HEK293 (cell line): ENCODE measurements at regions not wholly inside any gene's neighbourhood (a gene's known extent, or its start where the extent isn't known, plus 50 kb on each side); places are given as distances from the start of the nearest gene placed in this dataset.

Experiments
- CTCF ChIA-PET: fragments of 350-600 bp; formaldehyde crosslinking; extraction: SDS; loops from one replicate; lab custom pipeline; 2021; ENCODE audit warnings: antibody characterized with exemption; lab: Yijun Ruan, JAX
- POLR2A ChIA-PET: fragments of 300-600 bp; formaldehyde crosslinking; extraction: SDS; loops from one replicate; lab custom pipeline; 2020; ENCODE audit warnings: antibody characterized with exemption, inconsistent platforms; lab: Yijun Ruan, JAX
- H3K27ac ChIP-seq: fragments of 200-500 bp; sonication (Bioruptor generic); 2 replicates; pipeline ENCODE4 v1.5.1; 2014; ENCODE audit warnings: low read depth, low read length, control low read depth, inconsistent platforms; ENCODE audit errors: extremely low read depth
- H3K36me3 ChIP-seq, 2 experiments: fragments of 200-500 bp in 1 of 2; sonication (Bioruptor generic) in 1 of 2; 1 replicate in 1 of 2; 2 replicates in 1 of 2; pipeline ENCODE4 v1.5.1; 2014 to 2017; ENCODE audit warnings: inconsistent platforms in 2 of 2, low read length in 2 of 2; ENCODE audit not compliant: control insufficient read depth in 2 of 2, insufficient read depth in 1 of 2
- H3K4me1 ChIP-seq: fragments of 200-500 bp; sonication (Bioruptor generic); 2 replicates; pipeline ENCODE4 v1.5.1; 2014; ENCODE audit warnings: mild to moderate bottlenecking, low read length, inconsistent platforms; ENCODE audit not compliant: control insufficient read depth, insufficient read depth
- H3K4me3 ChIP-seq: 2 replicates; pipeline ENCODE4 v1.5.1; 2011; ENCODE audit warnings: low read depth, mild to moderate bottlenecking, control low read depth, low read length, moderate library complexity
- H3K9me3 ChIP-seq: fragments of 200-500 bp; sonication (Bioruptor generic); 2 replicates; pipeline ENCODE4 v1.5.1; 2014; ENCODE audit warnings: low read depth, low read length, inconsistent platforms; ENCODE audit not compliant: control insufficient read depth, insufficient read depth
- CTCF ChIP-seq: fragments of 450-650 bp; formaldehyde crosslinking; IDR thresholded peaks from 2 replicates; pipeline ENCODE4 v1.5.1; 2016; ENCODE audit warnings: missing biosample characterization, missing genetic modification characterization
- EGR2 ChIP-seq: fragments of 450-650 bp; formaldehyde crosslinking; IDR thresholded peaks from 2 replicates; pipeline ENCODE4 v1.5.1; 2016; ENCODE audit warnings: low read depth, missing biosample characterization, missing genetic modification characterization
- HOXD13 ChIP-seq: sonication (generic); formaldehyde crosslinking; IDR thresholded peaks from 2 replicates; pipeline ENCODE4 v1.8.0; 2022; ENCODE audit warnings: missing genetic modification reagents, borderline replicate concordance
- KLF1 ChIP-seq: fragments of 450-650 bp; formaldehyde crosslinking; IDR thresholded peaks from 2 replicates; pipeline ENCODE4 v1.5.1; 2016; ENCODE audit warnings: missing biosample characterization, missing genetic modification characterization
- SETDB1 ChIP-seq: IDR thresholded peaks from one replicate; pipeline ENCODE4 v1.6.1; 2017; ENCODE audit warnings: mild to moderate bottlenecking, low read length, moderate library complexity, mixed read lengths; ENCODE audit not compliant: insufficient read length
- ZBTB7A ChIP-seq: fragments of 450-650 bp; formaldehyde crosslinking; IDR thresholded peaks from 2 replicates; pipeline ENCODE4 v1.5.1; 2016; ENCODE audit warnings: low read depth, missing biosample characterization, missing genetic modification characterization
- ZFP41 ChIP-seq: fragments of 450-650 bp; formaldehyde crosslinking; IDR thresholded peaks from 2 replicates; pipeline ENCODE4 v1.5.1; 2016; ENCODE audit warnings: missing biosample characterization, missing genetic modification characterization, borderline replicate concordance
- ZNF2 ChIP-seq: fragments of 450-650 bp; formaldehyde crosslinking; IDR thresholded peaks from 2 replicates; pipeline ENCODE4 v1.5.1; 2016; ENCODE audit warnings: missing biosample characterization, missing genetic modification characterization
- ZNF202 ChIP-seq: fragments of 450-650 bp; formaldehyde crosslinking; IDR thresholded peaks from 2 replicates; pipeline ENCODE4 v1.5.1; 2016; ENCODE audit warnings: missing biosample characterization, missing genetic modification characterization, borderline replicate concordance
- ZNF280D ChIP-seq: fragments of 450-650 bp; formaldehyde crosslinking; IDR thresholded peaks from 2 replicates; pipeline ENCODE4 v1.5.1; 2016; ENCODE audit warnings: missing biosample characterization, missing genetic modification characterization
- ZNF555 ChIP-seq: fragments of 450-650 bp; formaldehyde crosslinking; conservative IDR thresholded peaks from 2 replicates; pipeline ENCODE4 v1.5.1; 2017; ENCODE audit warnings: missing biosample characterization, mild to moderate bottlenecking, missing genetic modification characterization, inconsistent platforms
- ZNF600 ChIP-seq: fragments of 450-650 bp; formaldehyde crosslinking; IDR thresholded peaks from 2 replicates; pipeline ENCODE4 v1.5.1; 2016; ENCODE audit warnings: missing biosample characterization, missing genetic modification characterization
- ZNF654 ChIP-seq: fragments of 450-650 bp; formaldehyde crosslinking; IDR thresholded peaks from 2 replicates; pipeline ENCODE4 v1.5.1; 2016; ENCODE audit warnings: low read depth, missing biosample characterization, missing genetic modification characterization
- ZNF677 ChIP-seq: fragments of 450-650 bp; IDR thresholded peaks from 2 replicates; pipeline ENCODE4 v1.5.0; 2018; ENCODE audit warnings: missing biosample characterization, mild to moderate bottlenecking, missing genetic modification characterization, moderate library complexity
- TF ChIP-seq, protein P1 (sequence below): fragments of 450-650 bp; formaldehyde crosslinking; IDR thresholded peaks from 2 replicates; pipeline ENCODE4 v1.5.1; 2016; ENCODE audit warnings: missing biosample characterization, missing genetic modification characterization
- TF ChIP-seq, protein P2 (sequence below): fragments of 450-650 bp; formaldehyde crosslinking; IDR thresholded peaks from 2 replicates; pipeline ENCODE4 v1.5.1; 2016; ENCODE audit warnings: missing biosample characterization, missing genetic modification characterization

DNA sequence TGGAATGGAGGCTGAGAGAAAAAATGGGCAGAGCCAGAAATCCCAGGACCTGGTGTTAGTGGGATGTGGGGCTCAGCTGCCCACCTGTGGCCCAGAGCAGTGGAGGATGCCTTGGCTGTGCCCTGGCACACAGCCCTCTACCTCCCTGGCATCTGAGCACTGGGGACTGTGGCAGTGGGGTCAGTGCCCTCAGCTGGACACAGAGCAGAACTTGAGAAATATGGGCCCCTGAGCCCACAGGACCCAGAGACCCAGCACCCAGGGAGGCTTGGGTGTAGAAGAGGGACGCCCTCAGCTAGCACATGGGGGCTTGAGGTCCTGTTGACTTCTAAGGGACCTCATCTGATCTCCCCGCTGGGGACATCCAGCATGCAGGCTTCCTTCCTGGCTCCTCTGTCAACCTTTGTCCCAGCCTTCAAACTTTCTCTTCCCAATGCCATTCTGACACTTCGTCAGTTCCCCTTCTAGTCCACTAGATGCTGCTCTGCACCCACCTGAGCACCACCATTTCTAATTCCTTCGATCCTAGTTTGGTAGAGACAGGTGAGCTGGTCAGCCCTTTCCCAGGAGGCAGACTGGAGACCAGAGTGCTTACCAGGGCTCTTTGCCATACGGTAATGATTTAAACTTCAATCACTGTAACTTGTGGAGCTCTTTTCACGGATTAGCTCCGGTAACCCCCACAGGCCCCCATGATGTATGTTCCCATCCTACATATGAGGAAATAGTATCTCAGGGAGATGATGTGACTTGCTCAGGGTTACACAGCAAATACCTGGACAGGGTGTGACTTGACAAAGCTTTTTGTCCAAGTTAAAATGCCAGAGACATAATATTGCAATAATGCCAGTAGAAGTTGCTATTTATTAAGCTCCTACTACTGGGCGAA is 143.7 kb downstream of the ASCL4 start:
- ChIA-PET CTCF (interaction anchor here (0.6 to 2.2 kb wide), 28 partner anchors 8 to 712 kb away, joined by 3 to 11 read pairs (median 4); no protein-coding TSS in a partner anchor), POLR2A (no interaction called here)
- H3K4me3 ChIP-seq: no peak overlapping the region
- no peak overlapping the region for H3K27ac ChIP-seq
- H3K9me3 ChIP-seq: no peaks in the 10 kb centered on the region
- H3K4me1 ChIP-seq: no peaks in the 10 kb centered on the region
- TF ChIP-seq KLF1 (no peak), ZNF280D (tag by site-specific recombination) (no peak), ZBTB7A (tag by site-specific recombination) (no peak), ZNF2 (tag by site-specific recombination) (no peak), CTCF (peak; percentile 85), ZNF654 (tag by site-specific recombination) (peak; percentile 95), ZFP41 (tag by site-specific recombination) (no peak)
- H3K36me3 ChIP-seq: no peaks in the 10 kb centered on the region

GRCh38 chr12:107921062-107921461 is 146.6 kb downstream of the ASCL4 start:
- Histone ChIP-seq H3K4me3 (no peak overlapping the region), H3K36me3 (no peaks in the 10 kb centered on the region), H3K4me1 (no peaks in the 10 kb centered on the region), H3K27ac (no peak overlapping the region), H3K9me3 (no peaks in the 10 kb centered on the region)
- TF ChIP-seq, protein P1, sequence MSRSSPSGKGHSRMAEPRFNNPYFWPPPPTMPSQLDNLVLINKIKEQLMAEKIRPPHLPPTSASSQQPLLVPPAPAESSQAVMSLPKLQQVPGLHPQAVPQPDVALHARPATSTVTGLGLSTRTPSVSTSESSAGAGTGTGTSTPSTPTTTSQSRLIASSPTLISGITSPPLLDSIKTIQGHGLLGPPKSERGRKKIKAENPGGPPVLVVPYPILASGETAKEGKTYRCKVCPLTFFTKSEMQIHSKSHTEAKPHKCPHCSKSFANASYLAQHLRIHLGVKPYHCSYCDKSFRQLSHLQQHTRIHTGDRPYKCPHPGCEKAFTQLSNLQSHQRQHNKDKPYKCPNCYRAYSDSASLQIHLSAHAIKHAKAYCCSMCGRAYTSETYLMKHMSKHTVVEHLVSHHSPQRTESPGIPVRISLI (tag by site-specific recombination): no peak
- TF ChIP-seq EGR2 (tag by site-specific recombination): no peak
- no peak for TF ChIP-seq ZNF202
- no peak for TF ChIP-seq SETDB1
- no peak for TF ChIP-seq ZNF555 (tag by site-specific recombination)
- no peak for TF ChIP-seq HOXD13 (CRISPR knock-in tag)
- TF ChIP-seq, protein P2, sequence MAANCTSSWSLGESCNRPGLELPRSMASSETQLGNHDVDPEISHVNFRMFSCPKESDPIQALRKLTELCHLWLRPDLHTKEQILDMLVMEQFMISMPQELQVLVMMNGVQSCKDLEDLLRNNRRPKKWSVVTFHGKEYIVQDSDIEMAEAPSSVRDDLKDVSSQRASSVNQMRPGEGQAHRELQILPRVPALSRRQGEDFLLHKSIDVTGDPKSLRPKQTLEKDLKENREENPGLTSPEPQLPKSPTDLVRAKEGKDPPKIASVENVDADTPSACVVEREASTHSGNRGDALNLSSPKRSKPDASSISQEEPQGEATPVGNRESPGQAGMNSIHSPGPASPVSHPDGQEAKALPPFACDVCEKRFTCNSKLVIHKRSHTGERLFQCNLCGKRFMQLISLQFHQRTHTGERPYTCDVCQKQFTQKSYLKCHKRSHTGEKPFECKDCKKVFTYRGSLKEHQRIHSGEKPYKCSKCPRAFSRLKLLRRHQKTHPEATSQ (tag by site-specific recombination): no peak
- TF ChIP-seq ZNF600: no peak
- TF ChIP-seq ZNF677 (tag by site-specific recombination): no peak
- ChIA-PET CTCF (interaction anchor here (2.5 kb wide), 1 partner anchor 8 kb away, joined by 12 read pairs; no protein-coding TSS in a partner anchor), POLR2A (no interaction called here)
